H1 (cell line): ENCODE measurements at regions not wholly inside any gene's neighbourhood (a gene's known extent, or its start where the extent isn't known, plus 50 kb on each side); places are given as distances from the start of the nearest gene placed in this dataset.

Experiments used
- CHD7 ChIP-seq: fragments of 300-600 bp; sonication (generic); IDR thresholded peaks from 2 replicates; pipeline ENCODE4 v1.7.1; 2012; ENCODE audit warnings: low read length, moderate library complexity, mild to moderate bottlenecking, inconsistent platforms; ENCODE audit not compliant: insufficient replicate concordance
- CTBP2 ChIP-seq: IDR thresholded peaks from 2 replicates; pipeline ENCODE4 v1.7.0; 2011; ENCODE audit warnings: borderline replicate concordance, mild to moderate bottlenecking, moderate library complexity, mixed read lengths, low read length; ENCODE audit not compliant: insufficient read depth, insufficient read length
- MAX ChIP-seq: IDR thresholded peaks from 2 replicates; pipeline ENCODE4 v1.6.1; 2012; ENCODE audit warnings: inconsistent platforms
- TBP ChIP-seq: IDR thresholded peaks from 2 replicates; pipeline ENCODE4 v1.6.1; 2011; ENCODE audit warnings: low read depth, low read length, improper control_type of control experiment

GRCh38 chr16:52238710-52239109 is 308.2 kb downstream of the TOX3 start (continued):
- TF ChIP-seq CHD7 (no peak), CTBP2 (no peak), TBP (no peak), MAX (no peak)
